ENCODE measurements at regions not wholly inside any gene's neighbourhood (a gene's known extent, or its start where the extent isn't known, plus 50 kb on each side); places are given as distances from the start of the nearest gene placed in this dataset. TPM values are rescaled to one million over a fixed set of nuclear protein-coding genes. Genes with fewer than 3 reads are reported as not detected.

DNA sequence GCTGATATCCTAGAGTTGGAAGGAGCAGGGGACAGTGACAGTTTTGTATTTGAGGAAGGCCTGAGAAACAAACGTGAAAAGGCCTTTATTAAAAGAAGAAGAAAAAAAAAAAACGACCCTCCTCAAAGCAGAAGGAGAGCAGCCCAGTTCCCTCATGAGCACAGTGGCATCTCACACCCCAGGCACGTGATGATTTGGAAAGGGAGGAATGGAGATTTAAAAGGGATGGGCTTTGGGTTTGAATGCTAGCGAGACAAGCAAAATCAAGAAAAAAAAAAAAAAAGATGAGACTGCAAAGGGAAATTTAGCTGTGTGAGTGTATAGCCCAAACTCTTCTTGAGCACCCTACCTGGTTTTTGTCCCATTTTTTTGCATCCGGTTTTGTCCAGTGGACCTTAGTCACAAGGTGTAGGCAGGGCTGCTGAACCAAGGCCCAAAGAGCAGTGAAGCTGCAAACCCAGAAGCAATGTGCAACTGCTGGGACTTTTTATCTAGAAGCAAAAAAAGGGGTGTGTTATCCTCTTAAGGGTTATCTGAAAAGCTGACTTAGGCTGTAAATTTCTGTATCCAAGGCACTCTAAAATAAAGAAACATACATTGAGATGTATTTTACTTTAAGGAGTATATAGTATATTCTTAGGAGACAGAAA lies 54.5 kb upstream of the RREB1 start:
- intact Hi-C loops (cut with micrococcal nuclease; ENCODE audit: unreplicated experiment): no loop called here

More for the DNA sequence above, 54.5 kb upstream of the RREB1 start:
- Histone ChIP-seq H4K20me1 (ENCODE audit: insufficient read depth, low read length) (no peaks in the 10 kb centered on the region), H3K9me2 (ENCODE audit: insufficient read depth, low read length) (no peaks in the 10 kb centered on the region), H3K27ac (ENCODE audit: low read depth, low read length, poor library complexity, severe bottlenecking) (no peak overlapping the region), H2AFZ (ENCODE audit: low read length) (no peak overlapping the region), H3K36me3 (ENCODE audit: insufficient read depth, low read length) (no peaks in the 10 kb centered on the region), H3K4me3 (ENCODE audit: low read depth, low read length, poor library complexity, severe bottlenecking) (no peak overlapping the region), H3K9me3 (ENCODE audit: low read length) (no peaks in the 10 kb centered on the region), H3K4me1 (ENCODE audit: insufficient read depth, low read length, poor library complexity, severe bottlenecking) (no peaks in the 10 kb centered on the region), H3K79me2 (ENCODE audit: insufficient read depth, low read depth, low read length) (no peaks in the 10 kb centered on the region), H3K4me2 (ENCODE audit: low read length) (no peak overlapping the region)
- CTCF ChIA-PET (ENCODE audit: unreplicated experiment): no interaction called here
- POLR2A ChIA-PET: interaction anchor here (0.6 to 0.7 kb wide), 2 partner anchors 31 to 85 kb away, joined by 3 read pairs; no protein-coding TSS in a partner anchor
- DNase-seq (ENCODE audit: low spot score): no peak
- TF ChIP-seq, protein P1, sequence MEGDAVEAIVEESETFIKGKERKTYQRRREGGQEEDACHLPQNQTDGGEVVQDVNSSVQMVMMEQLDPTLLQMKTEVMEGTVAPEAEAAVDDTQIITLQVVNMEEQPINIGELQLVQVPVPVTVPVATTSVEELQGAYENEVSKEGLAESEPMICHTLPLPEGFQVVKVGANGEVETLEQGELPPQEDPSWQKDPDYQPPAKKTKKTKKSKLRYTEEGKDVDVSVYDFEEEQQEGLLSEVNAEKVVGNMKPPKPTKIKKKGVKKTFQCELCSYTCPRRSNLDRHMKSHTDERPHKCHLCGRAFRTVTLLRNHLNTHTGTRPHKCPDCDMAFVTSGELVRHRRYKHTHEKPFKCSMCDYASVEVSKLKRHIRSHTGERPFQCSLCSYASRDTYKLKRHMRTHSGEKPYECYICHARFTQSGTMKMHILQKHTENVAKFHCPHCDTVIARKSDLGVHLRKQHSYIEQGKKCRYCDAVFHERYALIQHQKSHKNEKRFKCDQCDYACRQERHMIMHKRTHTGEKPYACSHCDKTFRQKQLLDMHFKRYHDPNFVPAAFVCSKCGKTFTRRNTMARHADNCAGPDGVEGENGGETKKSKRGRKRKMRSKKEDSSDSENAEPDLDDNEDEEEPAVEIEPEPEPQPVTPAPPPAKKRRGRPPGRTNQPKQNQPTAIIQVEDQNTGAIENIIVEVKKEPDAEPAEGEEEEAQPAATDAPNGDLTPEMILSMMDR (conservative IDR thresholded peaks at IDR 0.05; ENCODE audit: low read length): no peak
- TF ChIP-seq EZH2phosphoT487 (IDR thresholded peaks at IDR 0.05; ENCODE audit: borderline replicate concordance, low read depth, low read length): no peak
- BruUV-seq (replicated peaks): no TSS peak

Small RNA genes lying in the stretch of these regions (small RNA-seq; reads per million reads assigned to genes)
- not detected for gene RN7SL554P
